HCT116 (cell line): ENCODE measurements at regions not wholly inside any gene's neighbourhood (a gene's known extent, or its start where the extent isn't known, plus 50 kb on each side); places are given as distances from the start of the nearest gene placed in this dataset.

ENCODE experiments used
- ATAC-seq: fragments of 200-7000 bp; cut with Tn5 transposase; 2 replicates; pipeline ENCODE4 v1.9.1; 2020; ENCODE audit warnings: mild to moderate bottlenecking, moderate library complexity
- BruUV-seq: library from RNA; stranded (reverse); fragments of 400-500 nt; replicated peaks from 2 replicates; lab custom pipeline; 2021; lab: Mats Ljungman, UMichigan
- CTCF ChIA-PET: fragments of 300-600 bp; sonication (Branson Sonifier 250); formaldehyde crosslinking; loops from one replicate; lab custom pipeline; 2021; ENCODE audit warnings: antibody characterized with exemption; lab: Charles Lee
- POLR2A ChIA-PET: fragments of 300-600, 350-600 bp; sonication (Branson Sonifier 250); formaldehyde crosslinking; loops from one replicate; lab custom pipeline; 2021; ENCODE audit warnings: antibody characterized with exemption; lab: Charles Lee
- RAD21 ChIA-PET, 2 experiments: fragments of 300-600 bp; sonication (Branson Sonifier 250); formaldehyde crosslinking; loops; one replicate each; lab custom pipeline; 2023; ENCODE audit warnings: low total read pairs in 2 of 2; ENCODE audit not compliant: uncharacterized antibody in 2 of 2, unreplicated experiment in 2 of 2, low non-redundant PET in 1 of 2; lab: Charles Lee
- DNase-seq: peaks from one replicate; pipeline ENCODE4 v3.0.0-alpha.2; 2010; ENCODE audit warnings: low read depth, low spot score
- H2AFZ ChIP-seq: fragments of 200-600 bp; shearing (Covaris generic), sonication (generic); 2 replicates; pipeline ENCODE4 v1.6.1; 2017; ENCODE audit warnings: low read depth, mixed run types, mixed read lengths, antibody characterized with exemption, low read length; ENCODE audit not compliant: poor library complexity, severe bottlenecking
- H3K27ac ChIP-seq: 2 replicates; pipeline ENCODE4 v1.5.1; 2012; ENCODE audit warnings: low read depth, low read length
- H3K27me3 ChIP-seq: fragments of 200-600 bp; sonication (generic); 2 replicates; pipeline ENCODE4 v1.6.1; 2016; ENCODE audit warnings: mixed run types, low read length, mixed read lengths; ENCODE audit not compliant: insufficient read depth
- H3K36me3 ChIP-seq, 2 experiments: fragments of 200-500 bp in 1 of 2; fragments of 200-600 bp in 1 of 2; sonication (Bioruptor generic) in 1 of 2; sonication (generic) in 1 of 2; 2 replicates each; pipeline versions ENCODE4 v1.5.1 to v1.6.1; 2014 to 2016; ENCODE audit warnings: low read length in 2 of 2, inconsistent platforms in 1 of 2, mixed read lengths in 1 of 2, mixed run types in 1 of 2; ENCODE audit not compliant: insufficient read depth in 2 of 2, control insufficient read depth in 1 of 2
- H3K4me1 ChIP-seq, 2 experiments: fragments of 200-600 bp in 1 of 2; sonication (generic) in 1 of 2; 2 replicates each; pipeline versions ENCODE4 v1.5.1 to v1.6.1; 2012 to 2017; ENCODE audit warnings: low read length in 2 of 2, inconsistent platforms in 1 of 2, mild to moderate bottlenecking in 1 of 2, mixed read lengths in 1 of 2, mixed run types in 1 of 2, moderate library complexity in 1 of 2; ENCODE audit not compliant: insufficient read depth in 2 of 2, control insufficient read depth in 1 of 2
- H3K4me2 ChIP-seq: fragments of 200-600 bp; sonication (generic); 2 replicates; pipeline ENCODE4 v1.6.1; 2017; ENCODE audit warnings: mixed run types, low read length, mixed read lengths
- H3K4me3 ChIP-seq, 2 experiments: fragments of 200-600 bp in 1 of 2; sonication (generic) in 1 of 2; replicated peaks in 1 of 2; 2 replicates each; pipeline ENCODE4 v1.5.1; 2011 to 2016; ENCODE audit warnings: low read length in 2 of 2, control low read depth in 1 of 2, low read depth in 1 of 2, mild to moderate bottlenecking in 1 of 2, mixed read lengths in 1 of 2, mixed run types in 1 of 2
- H3K79me2 ChIP-seq: fragments of 200-600 bp; sonication (generic); 2 replicates; pipeline ENCODE4 v1.6.1; 2017; ENCODE audit warnings: mild to moderate bottlenecking, mixed run types, low read length, moderate library complexity, mixed read lengths; ENCODE audit not compliant: insufficient read depth
- H3K9ac ChIP-seq: fragments of 200-600 bp; sonication (generic); 2 replicates; pipeline ENCODE4 v1.6.1; 2016; ENCODE audit warnings: low read length, mixed read lengths
- H3K9me2 ChIP-seq: fragments of 200-600 bp; sonication (generic), shearing (Covaris generic); 2 replicates; pipeline ENCODE4 v1.6.1; 2017; ENCODE audit warnings: mixed run types, mild to moderate bottlenecking, moderate library complexity; ENCODE audit not compliant: insufficient read depth
- H3K9me3 ChIP-seq, 2 experiments: fragments of 200-500 bp in 1 of 2; fragments of 200-600 bp in 1 of 2; sonication (Bioruptor generic) in 1 of 2; sonication (generic) in 1 of 2; 2 replicates each; pipeline ENCODE4 v1.6.1; 2014 to 2017; ENCODE audit warnings: low read length in 2 of 2, mixed read lengths in 2 of 2, inconsistent platforms in 1 of 2, low read depth in 1 of 2, mild to moderate bottlenecking in 1 of 2, mixed run types in 1 of 2, moderate library complexity in 1 of 2; ENCODE audit not compliant: control insufficient read depth in 1 of 2, insufficient read depth in 1 of 2
- H4K20me1 ChIP-seq: fragments of 200-600 bp; sonication (generic), shearing (Covaris generic); 2 replicates; pipeline ENCODE4 v1.6.1; 2017; ENCODE audit warnings: mixed run types, mild to moderate bottlenecking, moderate library complexity; ENCODE audit not compliant: insufficient read depth
- CTCF ChIP-seq, 3 experiments: fragments of 200-600 bp in 1 of 3; sonication (generic) in 1 of 3; IDR thresholded peaks in 2 of 3; conservative IDR thresholded peaks in 1 of 3; 2 replicates each; pipeline ENCODE4 v1.5.1; 2012 to 2017; ENCODE audit warnings: low read depth in 2 of 3, low read length in 2 of 3, antibody characterized with exemption in 1 of 3, borderline replicate concordance in 1 of 3, control low read depth in 1 of 3, mild to moderate bottlenecking in 1 of 3, mixed read lengths in 1 of 3, mixed run types in 1 of 3, moderate library complexity in 1 of 3; ENCODE audit not compliant: insufficient read depth in 1 of 3
- MAX ChIP-seq: IDR thresholded peaks from 2 replicates; pipeline ENCODE4 v1.6.1; 2012
- POLR2AphosphoS5 ChIP-seq: IDR thresholded peaks from 2 replicates; pipeline ENCODE4 v1.6.1; 2011; ENCODE audit warnings: mild to moderate bottlenecking, low read depth, low read length, moderate library complexity
- RAD21 ChIP-seq: IDR thresholded peaks from 2 replicates; pipeline ENCODE4 v1.6.1; 2012; ENCODE audit warnings: low read depth, mild to moderate bottlenecking
- REST ChIP-seq: IDR thresholded peaks from 2 replicates; pipeline ENCODE4 v1.6.1; 2012; ENCODE audit warnings: low read depth
- SIN3A ChIP-seq: IDR thresholded peaks from 2 replicates; pipeline ENCODE4 v1.6.1; 2012; ENCODE audit warnings: low read depth
- SP1 ChIP-seq: IDR thresholded peaks from 2 replicates; pipeline ENCODE4 v1.6.1; 2012; ENCODE audit warnings: low read depth
- SRF ChIP-seq: IDR thresholded peaks from 2 replicates; pipeline ENCODE4 v1.6.1; 2012; ENCODE audit warnings: low read depth
- TCF7L2 ChIP-seq: IDR thresholded peaks from 2 replicates; pipeline ENCODE4 v1.7.0; 2011; ENCODE audit warnings: borderline replicate concordance, inconsistent platforms; ENCODE audit not compliant: insufficient read depth, insufficient read length; ENCODE audit errors: extremely low read depth
- ZBTB33 ChIP-seq: IDR thresholded peaks from 2 replicates; pipeline ENCODE4 v1.6.1; 2011; ENCODE audit warnings: mild to moderate bottlenecking, low read length, moderate library complexity; ENCODE audit not compliant: insufficient replicate concordance; ENCODE audit errors: extremely low read depth
- ZNF274 ChIP-seq: fragments of 200-500 bp; sonication (Bioruptor generic); IDR thresholded peaks from 2 replicates; pipeline ENCODE4 v1.6.1; 2014; ENCODE audit warnings: mild to moderate bottlenecking, low read depth, low read length, inconsistent platforms
- intact Hi-C: fragments of 100-400 bp; cut with micrococcal nuclease; formaldehyde crosslinking; loops from 2 replicates; pipeline ENCODE4 v1.10.0; 2022

- Histone ChIP-seq H3K27me3 (no peaks in the 10 kb centered on the region), H3K36me3 (no peaks in the 10 kb centered on the region), H3K27ac (no peak overlapping the region), H3K9me3 (no peaks in the 10 kb centered on the region), H2AFZ (no peak overlapping the region), H3K4me2 (no peak overlapping the region), H4K20me1 (no peaks in the 10 kb centered on the region), H3K79me2 (no peaks in the 10 kb centered on the region), H3K4me3 (no peak overlapping the region), H3K9me2 (no peaks in the 10 kb centered on the region), H3K9ac (no peak overlapping the region), H3K4me1 (no peaks in the 10 kb centered on the region)
- DNase-seq, result no peak
- no peak for TF ChIP-seq SP1
- no peak for TF ChIP-seq SIN3A
- TF ChIP-seq TCF7L2, result no peak
- no peak for TF ChIP-seq MAX
- TF ChIP-seq ZBTB33, result no peak
- no peak for ATAC-seq
- intact Hi-C loops, result no loop called here
- no TSS peak for BruUV-seq
- POLR2A ChIA-PET, result no interaction called here
- CTCF ChIA-PET, result no interaction called here
- RAD21 ChIA-PET, result no interaction called here
Measured at GRCh38 chr3:82144811-82145210, 383.4 kb upstream of the GBE1 start.

GRCh38 chr3:82143661-82144412, 382.4 kb upstream of the GBE1 start:
- H3K27ac ChIP-seq, result no peak overlapping the region
- H2AFZ ChIP-seq, result no peak overlapping the region
- DNase-seq (no peak), ATAC-seq (no peak)
- no peak overlapping the region for H3K9ac ChIP-seq
- no peaks in the 10 kb centered on the region for H4K20me1 ChIP-seq
- no peak overlapping the region for H3K4me2 ChIP-seq
- H3K79me2 ChIP-seq, result no peaks in the 10 kb centered on the region
- RAD21 ChIA-PET, result no interaction called here
- no peaks in the 10 kb centered on the region for H3K9me3 ChIP-seq
- intact Hi-C loops, result no loop called here
- POLR2A ChIA-PET, result no interaction called here
- no TSS peak for BruUV-seq
- CTCF ChIA-PET, result no interaction called here
- no peaks in the 10 kb centered on the region for H3K27me3 ChIP-seq
- H3K9me2 ChIP-seq, result no peaks in the 10 kb centered on the region
- H3K36me3 ChIP-seq, result no peaks in the 10 kb centered on the region
- no peak overlapping the region for H3K4me3 ChIP-seq
- H3K4me1 ChIP-seq, result no peaks in the 10 kb centered on the region
- TF ChIP-seq CTCF (IDR thresholded peaks at IDR 0.05 in 2 of 3, conservative IDR thresholded peaks at IDR 0.05 in 1 of 3; ENCODE audit: borderline replicate concordance in 1 of 3, insufficient read depth in 1 of 3, low read depth in 2 of 3, low read length in 2 of 3) (no peak), POLR2AphosphoS5 (no peak), SRF (no peak), ZNF274 (no peak), REST (no peak), RAD21 (no peak)
